ENCODE measurements at regions not wholly inside any gene's neighbourhood (a gene's known extent, or its start where the extent isn't known, plus 50 kb on each side); places are given as distances from the start of the nearest gene placed in this dataset.

- TF ChIP-seq CTCF (IDR thresholded peaks at IDR 0.05; ENCODE audit: low read depth, low read length) (no peak), POLR2A (IDR thresholded peaks at IDR 0.05; ENCODE audit: extremely low read depth, insufficient read length) (no peak)
Observed at GRCh38 chr18:22678486-22678885, 254.6 kb upstream of the RBBP8 start.
